A204.1 (cell line): ENCODE measurements at regions not wholly inside any gene's neighbourhood (a gene's known extent, or its start where the extent isn't known, plus 50 kb on each side); places are given as distances from the start of the nearest gene placed in this dataset.

ENCODE experiments used
- FAIRE-seq: peaks from 2 replicates; lab custom pipeline; 2012; peaks lifted over from hg19 to GRCh38; lab: Jason Lieb, UNC

GRCh38 chr11:25970726-25971508 is 361.0 kb upstream of the ANO3 start:
- FAIRE-seq, result no peak

- FAIRE-seq, result no peak
Observed at GRCh38 chr11:25980091-25980490, 351.8 kb upstream of the ANO3 start.

- FAIRE-seq, result peak; percentile 47
Observed at GRCh38 chr11:25981998-25982397, 349.9 kb upstream of the ANO3 start.

- FAIRE-seq, result no peak
Observed at GRCh38 chr11:25983280-25983679, 348.6 kb upstream of the ANO3 start.

- no peak for FAIRE-seq
Observed at GRCh38 chr11:25988178-25988577, 343.8 kb upstream of the ANO3 start.

- no peak for FAIRE-seq
Observed at GRCh38 chr11:25990406-25990805, 341.5 kb upstream of the ANO3 start.

- no peak for FAIRE-seq
Observed at GRCh38 chr11:25991476-25991875, 340.5 kb upstream of the ANO3 start.

GRCh38 chr11:25992294-25992693 is 339.6 kb upstream of the ANO3 start:
- FAIRE-seq, result no peak

- FAIRE-seq, result no peak
Observed at GRCh38 chr11:25993016-25993415, 338.9 kb upstream of the ANO3 start.

- FAIRE-seq, result no peak
Observed at GRCh38 chr11:26011474-26011873, 320.5 kb upstream of the ANO3 start.

GRCh38 chr11:26014456-26015115 is 317.3 kb upstream of the ANO3 start:
- no peak for FAIRE-seq

- FAIRE-seq, result no peak
Observed at GRCh38 chr11:26017322-26017860, 314.5 kb upstream of the ANO3 start.

- no peak for FAIRE-seq
Observed at GRCh38 chr11:26017903-26018302, 314.0 kb upstream of the ANO3 start.

- FAIRE-seq, result no peak
Observed at GRCh38 chr11:26018336-26018735, 313.6 kb upstream of the ANO3 start.

GRCh38 chr11:26019386-26019785 is 312.5 kb upstream of the ANO3 start:
- no peak for FAIRE-seq

- FAIRE-seq, result no peak
Observed at GRCh38 chr11:26021017-26021416, 310.9 kb upstream of the ANO3 start.

GRCh38 chr11:26023057-26023456 is 308.9 kb upstream of the ANO3 start:
- FAIRE-seq, result no peak

GRCh38 chr11:26025676-26026075 is 306.3 kb upstream of the ANO3 start:
- no peak for FAIRE-seq

GRCh38 chr11:26026078-26026477 is 305.9 kb upstream of the ANO3 start:
- no peak for FAIRE-seq

- FAIRE-seq, result no peak
Observed at GRCh38 chr11:26027887-26028286, 304.0 kb upstream of the ANO3 start.

GRCh38 chr11:26028393-26028911 is 303.5 kb upstream of the ANO3 start:
- no peak for FAIRE-seq

GRCh38 chr11:26030399-26030798 is 301.5 kb upstream of the ANO3 start:
- no peak for FAIRE-seq

- no peak for FAIRE-seq
Observed at GRCh38 chr11:26032241-26032640, 299.7 kb upstream of the ANO3 start.
